Stromal cell of bone marrow (primary cell): ENCODE measurements at regions not wholly inside any gene's neighbourhood (a gene's known extent, or its start where the extent isn't known, plus 50 kb on each side); places are given as distances from the start of the nearest gene placed in this dataset.

Experiments used
- DNase-seq: peaks from one replicate; pipeline ENCODE4 v3.0.0-alpha.2; 2012; ENCODE audit warnings: low read depth

DNA sequence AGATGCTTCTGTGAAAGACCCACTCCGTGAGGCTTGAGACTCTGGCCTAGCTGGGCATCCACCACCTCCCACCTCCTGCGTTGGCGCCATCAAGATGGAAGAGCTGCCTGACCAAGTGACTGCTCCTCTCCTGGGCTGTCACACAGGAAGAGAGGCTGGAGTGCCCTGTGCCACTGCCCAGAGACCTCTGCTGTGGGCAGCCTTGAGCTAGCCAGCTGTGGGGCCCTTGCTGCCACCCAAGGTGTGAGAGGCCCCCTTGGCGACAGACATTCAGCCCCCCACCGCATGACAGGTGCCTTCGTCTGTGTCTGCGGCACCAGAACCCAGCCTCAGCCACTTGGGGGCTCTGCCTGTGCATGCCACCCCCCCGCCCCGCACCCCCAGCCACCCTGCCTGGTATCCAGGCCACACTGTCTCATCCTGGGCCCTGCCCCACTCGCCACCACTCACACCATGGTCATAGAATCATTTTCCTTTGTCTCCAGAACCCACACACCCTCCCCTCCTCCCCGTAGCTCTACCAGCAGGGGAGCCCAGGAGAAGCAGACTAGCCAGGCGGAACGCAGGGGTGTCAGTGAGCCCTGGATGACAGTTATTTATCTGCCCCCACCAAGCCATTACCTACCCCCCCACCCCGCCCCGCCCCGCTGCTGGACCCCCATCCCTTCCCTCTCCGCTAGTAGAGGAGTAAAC, 120.9 kb upstream of the LHX1 start:
- no peak for DNase-seq

DNA sequence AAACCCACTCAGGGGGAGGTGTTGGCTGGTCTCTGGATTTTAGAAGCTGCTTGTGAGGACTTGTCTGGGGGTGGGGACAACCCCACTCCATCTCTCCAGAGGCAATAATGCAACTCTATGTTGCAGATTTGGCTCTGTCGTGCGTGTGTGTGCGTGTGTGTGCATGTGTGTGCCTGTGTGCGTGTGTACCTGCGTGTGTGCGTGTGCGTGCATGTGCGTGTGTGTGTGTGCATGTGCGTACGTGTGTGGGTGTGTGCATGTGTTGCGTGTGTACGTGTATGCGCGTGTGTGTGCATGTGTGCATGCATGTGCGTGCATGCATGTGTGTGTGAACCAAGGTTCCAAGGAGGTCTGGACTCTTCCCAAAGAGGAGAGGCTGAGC, 120.4 kb upstream of the LHX1 start:
- DNase-seq = no peak

DNA sequence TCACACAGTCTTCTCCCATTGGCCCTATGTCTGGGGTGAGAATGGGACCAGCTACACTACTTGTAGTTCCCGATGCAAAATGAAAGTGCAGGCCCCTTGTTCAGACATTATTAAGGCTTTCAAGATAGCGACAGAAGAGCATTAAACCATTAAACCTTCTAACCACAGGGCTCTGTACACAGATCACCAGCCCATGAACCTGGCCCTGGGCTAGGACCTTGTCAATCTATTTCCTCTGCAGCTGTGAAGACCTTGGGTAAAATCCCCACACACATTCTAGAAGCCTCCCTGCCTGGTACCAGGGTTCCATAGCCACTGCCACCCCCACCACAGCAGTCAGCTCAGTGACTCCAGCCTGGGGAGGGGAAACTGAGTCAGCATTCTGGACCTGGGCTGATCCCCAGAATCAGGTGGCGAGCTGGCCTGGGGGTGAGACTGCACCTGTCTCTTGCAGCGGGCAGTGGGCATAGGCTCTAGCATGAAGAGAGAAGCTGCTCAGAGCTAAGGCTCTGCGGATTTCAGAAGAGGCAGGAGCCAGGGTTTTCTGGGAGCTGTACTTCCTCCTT, 119.7 kb upstream of the LHX1 start:
- DNase-seq = no peak

DNA sequence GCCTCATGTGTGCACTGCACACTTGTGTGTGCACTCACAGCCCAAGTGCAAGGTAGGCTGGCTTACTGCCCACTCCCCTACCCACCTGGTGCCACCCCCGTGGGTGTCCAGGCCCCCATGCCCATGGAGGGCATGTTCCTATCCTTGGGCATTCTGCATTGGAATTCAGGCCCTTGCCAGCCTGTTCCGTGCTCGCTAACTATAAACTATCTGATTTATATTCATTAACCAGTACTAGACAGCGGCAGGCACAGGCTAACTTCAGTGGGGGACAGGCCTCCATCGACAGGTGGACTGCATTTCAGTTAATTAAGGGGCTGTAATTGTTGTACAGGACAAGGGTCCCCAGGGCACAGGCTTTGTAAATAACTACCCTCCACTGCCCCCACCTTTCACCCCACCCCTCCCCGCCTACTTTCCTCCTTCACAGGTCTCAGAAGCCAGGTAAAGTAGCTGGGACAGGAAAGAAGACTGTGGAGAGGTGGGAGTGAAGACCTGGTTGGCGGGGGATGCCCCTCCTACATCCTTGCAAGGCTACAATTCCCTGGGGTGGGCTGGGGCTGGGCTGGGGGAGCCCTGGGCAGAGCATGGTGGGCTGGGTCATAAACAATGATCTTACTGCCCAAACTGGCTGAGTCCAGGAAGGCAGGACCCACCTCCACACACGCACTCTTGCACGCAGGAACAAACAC, 119.0 kb upstream of the LHX1 start:
- DNase-seq = no peak

DNA sequence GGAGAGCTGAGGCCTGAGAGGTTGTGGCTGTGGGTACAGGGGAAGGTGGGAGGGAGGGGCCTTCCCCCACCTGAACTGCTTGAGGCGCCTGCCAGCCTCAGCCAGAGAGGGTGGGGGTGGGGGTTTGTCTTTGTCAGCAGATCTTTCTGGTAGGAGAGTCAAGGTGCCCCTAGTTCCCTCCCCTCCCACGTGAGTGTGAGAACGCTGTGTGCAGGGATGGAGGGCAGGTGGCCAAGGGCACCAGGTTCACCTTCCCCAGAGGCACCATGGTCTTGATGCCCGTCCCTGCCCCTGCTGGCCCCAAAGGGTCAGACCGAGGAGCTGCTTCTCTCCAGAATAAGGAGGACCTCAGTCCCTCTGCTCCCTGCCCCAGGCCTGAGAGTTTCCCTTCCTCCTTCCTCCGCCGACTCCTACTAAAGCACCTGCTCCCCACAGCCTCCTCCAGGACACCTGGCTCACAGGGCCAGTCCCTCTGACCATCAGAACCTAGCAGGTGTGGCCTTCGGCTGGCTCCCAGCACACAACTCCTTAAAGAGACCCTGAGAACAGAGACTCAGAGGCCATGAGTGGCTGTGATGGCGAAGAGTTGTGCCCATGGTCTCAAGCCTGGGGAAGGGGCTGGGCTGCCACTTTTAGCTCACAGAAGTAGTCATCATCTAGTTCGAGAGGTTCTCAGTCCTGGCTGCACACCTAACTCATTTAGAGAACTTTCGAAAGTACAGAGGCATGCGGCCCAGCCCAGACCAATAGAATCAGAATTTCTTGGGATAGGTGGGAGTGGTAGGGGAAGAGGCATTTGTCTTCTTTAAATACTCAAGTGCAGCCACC, 113.2 kb upstream of the LHX1 start:
- DNase-seq = no peak

DNA sequence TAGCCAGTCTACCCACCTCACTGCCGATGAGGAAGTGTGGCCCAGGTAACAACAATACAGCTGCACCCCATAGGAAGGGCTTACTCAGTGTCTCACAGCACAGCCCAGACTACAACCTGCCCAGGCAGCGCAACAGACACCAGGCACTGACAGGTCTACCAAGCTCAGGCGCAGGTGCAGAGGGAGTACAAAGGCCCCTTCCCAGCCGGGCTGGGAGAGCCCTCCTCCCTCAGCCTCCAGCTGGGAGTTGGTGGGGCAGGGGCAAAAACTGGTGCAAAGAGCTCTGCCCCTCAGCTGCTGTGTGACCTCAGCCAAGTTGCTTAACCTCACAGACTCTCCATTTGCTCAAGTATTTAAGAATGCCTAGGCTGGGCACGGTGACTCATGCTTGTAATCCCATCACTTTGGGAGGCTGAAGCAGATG, 112.6 kb upstream of the LHX1 start:
- no peak for DNase-seq

DNA sequence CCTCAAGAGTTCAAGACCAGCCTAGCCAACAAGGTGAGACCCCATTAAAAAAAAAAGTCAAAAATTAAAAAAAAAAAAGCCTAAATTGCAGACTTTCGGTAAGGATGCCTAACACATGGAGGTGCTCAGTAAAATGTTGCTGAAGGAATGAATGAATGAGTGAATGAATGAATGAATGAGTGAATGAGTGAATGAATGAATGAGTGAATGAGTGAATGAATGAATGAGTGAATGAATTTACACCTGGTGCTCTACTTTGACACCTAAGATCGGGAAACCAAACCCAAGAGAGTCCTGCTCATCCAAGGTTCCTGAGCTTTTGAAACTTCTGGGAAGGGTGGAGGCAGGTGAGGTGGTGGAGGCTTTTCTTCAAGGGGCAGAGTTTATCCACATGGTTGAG, 112.2 kb upstream of the LHX1 start:
- DNase-seq = no peak

DNA sequence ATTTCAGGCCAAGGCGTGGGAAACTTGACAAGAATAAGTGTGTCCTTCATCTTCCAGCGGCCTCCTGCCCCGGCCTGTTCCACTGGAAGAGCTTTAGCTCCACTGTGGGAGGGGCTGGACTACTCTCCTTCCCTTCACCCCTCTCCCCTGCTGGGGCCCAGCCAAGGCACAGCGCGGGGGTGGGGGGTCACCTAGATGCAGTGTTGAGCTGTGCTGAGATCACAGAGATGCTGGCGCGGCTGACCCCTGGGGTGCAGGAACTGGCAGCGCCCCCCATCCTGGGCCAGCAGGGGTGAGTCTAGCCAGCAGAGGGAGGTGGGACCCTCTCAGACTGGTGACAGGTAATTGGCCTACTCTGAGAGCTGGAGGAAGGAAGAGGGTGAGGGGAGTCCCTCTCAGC, 111.8 kb upstream of the LHX1 start:
- DNase-seq = no peak

DNA sequence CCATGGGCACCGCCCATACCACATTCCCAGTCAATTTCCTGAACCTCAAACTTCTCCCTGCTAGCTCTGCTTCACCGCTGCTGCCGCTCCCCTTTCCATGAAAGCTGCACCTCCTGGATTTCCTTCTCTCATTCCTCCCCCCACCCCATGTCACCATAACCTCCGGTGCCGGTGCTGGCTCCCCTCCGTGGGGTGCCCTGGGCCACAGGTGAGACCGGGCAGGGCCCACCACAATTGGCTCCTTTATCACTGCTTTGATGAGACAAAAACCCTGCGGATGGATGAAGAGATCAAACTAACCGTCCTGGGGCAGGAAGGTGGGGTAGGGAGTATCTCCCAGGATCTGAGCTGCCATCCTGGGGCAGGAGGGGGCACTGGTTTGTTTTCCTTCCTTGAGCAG, 111.3 kb upstream of the LHX1 start:
- no peak for DNase-seq

DNA sequence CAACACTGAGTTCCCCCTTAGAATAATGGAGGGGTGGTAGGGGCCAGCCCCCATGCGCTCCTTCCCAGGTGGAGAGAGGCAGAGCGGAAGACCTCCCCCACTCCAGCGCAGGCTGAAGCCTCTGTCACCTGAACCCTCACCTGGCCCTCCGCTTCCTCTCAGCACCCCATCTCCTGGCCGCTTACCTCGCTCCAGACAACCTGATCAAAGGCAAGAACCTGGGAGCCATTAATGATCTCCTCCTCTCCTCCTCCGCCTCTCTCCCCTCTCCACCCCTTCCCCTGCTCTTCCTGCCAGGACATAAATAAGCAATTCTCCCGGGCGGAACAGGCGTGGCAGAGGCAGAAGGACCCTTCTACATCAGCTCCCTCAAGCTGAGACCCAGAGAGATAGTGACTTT, 110.2 kb upstream of the LHX1 start:
- DNase-seq = no peak

DNA sequence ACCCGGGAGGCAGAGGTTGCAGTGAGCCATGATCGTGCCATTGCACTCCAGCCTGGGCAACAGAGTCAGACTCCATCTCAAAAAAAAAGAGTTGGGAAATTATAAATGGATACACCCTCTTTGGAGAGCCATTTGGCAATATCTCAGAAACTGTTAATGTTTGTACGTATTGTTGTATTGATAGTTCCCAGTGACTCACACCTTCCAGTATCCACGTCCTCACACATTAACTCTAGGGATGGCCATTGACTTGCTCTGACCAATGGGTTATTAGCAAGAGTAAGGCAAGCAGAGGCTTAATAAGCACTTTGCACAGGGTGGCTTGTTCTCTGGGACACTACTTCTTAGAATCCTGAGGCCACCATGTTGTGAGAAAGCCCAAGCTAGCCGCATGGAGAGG, 107.6 kb upstream of the LHX1 start:
- DNase-seq = no peak

DNA sequence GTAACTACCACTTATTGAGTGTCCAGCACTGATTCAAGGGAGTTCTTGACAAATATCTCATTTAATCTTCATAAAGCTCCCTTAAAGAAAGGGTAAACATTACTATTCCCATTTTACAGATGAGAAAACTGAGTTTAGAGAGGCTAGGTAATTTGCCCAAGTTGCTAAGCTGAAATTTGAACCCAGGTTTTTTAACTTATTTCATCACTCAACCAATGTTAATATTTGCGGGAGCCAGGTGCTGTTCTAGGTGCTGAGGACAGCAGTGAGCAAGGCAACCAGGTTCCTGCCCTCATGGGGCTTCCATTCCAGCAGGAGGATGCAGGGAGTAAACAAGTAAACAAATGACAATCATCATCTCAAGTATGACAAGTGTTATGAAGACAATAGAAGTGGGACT, 104.0 kb upstream of the LHX1 start:
- DNase-seq = no peak

DNA sequence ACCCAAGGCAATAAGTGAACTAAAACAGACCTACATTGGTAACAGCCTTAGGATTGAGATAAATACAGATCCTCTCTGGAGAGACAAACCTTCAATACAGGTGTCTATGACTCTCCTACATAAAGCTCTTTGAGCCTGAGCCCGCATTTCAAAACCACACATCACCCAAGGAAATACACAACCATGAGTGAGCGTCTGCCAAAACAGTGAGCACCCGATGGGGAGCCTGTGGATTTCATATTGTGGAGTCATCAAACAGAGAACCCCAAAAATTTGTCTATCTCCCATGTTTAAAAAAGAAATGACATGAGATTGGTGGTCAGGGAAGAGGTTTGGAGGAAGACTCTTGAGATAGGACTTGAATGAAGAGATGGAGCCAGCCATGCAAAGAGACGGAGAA, 102.2 kb upstream of the LHX1 start:
- no peak for DNase-seq

DNA sequence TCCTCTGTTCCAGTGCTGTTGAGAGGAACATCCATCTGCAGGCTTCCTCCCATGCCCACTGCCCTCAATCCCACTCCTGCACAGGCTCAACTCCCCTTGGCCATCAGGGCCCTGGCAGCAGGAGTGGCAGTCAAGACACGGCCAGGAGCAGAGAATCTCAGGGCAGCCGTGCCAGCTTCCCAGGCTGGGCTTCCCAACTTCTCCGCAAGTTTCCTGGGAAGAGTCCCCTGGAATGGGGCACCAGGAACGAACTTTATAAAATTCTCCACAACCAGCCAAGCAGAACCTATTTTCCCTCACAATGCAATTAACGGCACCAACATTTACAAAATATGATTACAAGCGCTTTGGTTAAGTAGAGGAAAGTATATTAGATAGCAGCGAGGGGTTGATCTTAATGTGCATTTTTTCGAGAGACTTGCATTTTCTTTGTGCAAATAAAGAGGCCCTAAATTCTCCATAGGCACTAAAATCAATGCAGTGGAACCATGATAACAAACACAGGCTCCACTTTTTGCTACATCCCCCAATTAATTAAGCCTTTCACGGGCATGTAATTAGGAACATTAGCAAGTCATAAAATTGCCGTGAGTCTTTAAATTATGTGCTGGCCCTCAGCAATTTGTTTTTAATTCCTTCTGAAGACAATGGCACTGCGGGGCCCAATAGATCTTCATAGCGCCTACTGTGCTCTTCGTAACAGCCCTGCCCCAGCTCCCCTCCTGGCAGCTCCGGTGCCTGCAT, 99.9 kb upstream of the LHX1 start:
- no peak for DNase-seq

DNA sequence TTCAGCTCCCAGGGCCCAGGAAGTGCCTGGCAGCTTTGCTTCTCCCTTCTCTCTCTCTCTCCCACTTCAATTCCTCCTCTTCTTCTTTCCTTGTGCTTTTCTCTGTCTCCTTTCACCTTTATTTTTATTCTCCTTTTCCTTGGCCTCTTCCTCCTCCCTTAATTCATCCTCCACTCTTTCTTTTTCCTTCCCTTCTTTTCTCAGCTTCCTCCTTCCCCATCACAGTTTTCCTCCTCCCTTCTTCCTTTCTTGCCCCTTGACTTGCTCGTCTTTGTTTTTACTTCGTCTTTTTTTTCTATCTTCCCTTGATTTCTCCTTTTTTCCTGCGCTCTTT, 99.4 kb upstream of the LHX1 start:
- no peak for DNase-seq

DNA sequence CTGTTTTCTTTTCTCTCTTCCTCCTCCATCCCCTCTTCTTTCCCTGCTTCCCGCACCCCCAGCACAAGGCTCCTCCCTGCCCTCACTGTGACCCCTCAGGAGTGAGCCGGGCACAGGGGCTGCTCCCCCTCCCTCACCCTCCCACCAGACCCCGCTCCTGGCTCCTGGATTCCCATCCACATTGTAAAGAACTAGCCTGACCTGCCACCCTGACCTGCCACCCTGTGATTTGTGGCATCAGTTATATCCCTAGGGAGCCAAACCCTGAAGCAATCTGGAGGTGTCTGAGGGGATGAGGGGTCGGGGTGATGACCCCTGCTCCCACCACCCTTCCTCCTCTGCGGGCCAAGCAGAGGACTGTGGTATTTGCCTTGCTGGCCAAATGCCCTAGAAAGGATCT, 98.0 kb upstream of the LHX1 start:
- no peak for DNase-seq

DNA sequence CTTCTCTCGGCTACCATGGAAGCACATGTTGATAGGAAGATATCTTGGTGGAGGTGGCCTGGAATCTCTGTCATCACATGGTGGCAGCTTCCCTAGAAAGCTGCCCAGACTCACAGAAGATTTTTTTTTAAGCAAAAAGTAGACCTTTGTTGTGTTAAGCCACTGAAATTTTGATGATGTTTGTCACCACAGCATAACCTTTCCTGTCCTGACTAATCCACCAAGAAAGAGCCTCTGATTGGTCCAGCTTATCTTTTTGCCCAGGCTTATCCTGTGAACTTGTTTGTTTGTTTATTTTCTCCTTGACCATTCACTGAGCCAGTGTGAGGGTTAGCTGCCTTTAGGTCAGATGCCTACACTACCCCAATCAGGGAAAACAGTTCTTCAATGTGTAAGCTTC, 96.5 kb upstream of the LHX1 start:
- DNase-seq = no peak

DNA sequence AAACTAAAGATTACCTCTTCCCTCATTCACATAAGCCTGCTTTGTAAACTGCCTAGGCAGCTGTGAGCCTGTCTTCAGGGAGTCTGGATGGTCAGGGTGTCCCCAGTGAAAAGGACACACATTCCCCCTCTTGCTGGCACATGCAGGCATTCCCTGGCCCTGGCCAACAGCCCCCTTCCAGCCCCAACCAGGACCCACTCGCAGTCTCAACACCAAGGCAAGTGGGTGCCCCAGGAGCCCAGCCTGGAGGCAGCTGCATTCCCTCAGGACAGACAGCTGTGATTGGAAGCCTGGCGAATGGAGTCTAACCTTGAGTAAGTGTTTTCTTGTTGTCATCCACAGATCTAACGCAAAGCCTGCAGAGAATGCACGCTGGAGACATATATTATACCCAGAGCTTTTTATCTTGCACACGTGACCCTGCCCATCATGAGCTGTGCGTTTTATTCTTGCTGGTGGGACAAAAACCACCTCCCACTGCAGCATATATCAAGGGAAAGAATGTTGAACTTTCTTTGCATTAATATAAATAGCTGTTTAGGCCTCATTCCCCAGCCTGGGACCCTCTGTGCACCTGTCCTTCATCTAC, 95.0 kb upstream of the LHX1 start:
- DNase-seq = no peak

DNA sequence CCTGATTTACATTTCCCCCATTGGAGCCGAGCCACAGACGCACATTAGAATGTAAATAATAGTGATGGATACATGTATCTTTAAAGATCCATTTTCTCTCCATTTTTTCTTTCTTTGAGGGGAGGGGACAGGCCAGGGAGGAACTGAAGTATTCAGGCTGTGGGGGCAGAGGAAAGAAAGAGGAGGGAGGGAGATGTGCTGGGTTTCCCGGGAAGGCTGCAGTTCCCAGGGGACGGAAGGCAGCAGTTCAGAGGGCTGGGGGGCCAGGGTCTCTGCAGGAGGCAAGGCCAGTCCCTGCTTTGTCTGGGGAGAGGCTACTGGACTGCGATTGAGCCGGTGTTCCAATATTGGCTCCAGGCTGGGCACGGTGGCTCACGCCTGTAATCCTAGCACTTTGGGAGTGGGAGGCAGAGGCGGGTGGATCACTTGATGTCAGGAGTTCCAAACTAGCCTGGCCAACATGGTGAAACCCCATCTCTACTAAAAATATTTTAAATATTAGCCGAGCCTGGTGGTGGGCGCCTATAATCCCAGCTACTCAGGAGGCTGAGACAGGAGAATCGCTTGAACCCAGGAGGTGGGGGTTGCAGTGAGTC, 94.2 kb upstream of the LHX1 start:
- no peak for DNase-seq

DNA sequence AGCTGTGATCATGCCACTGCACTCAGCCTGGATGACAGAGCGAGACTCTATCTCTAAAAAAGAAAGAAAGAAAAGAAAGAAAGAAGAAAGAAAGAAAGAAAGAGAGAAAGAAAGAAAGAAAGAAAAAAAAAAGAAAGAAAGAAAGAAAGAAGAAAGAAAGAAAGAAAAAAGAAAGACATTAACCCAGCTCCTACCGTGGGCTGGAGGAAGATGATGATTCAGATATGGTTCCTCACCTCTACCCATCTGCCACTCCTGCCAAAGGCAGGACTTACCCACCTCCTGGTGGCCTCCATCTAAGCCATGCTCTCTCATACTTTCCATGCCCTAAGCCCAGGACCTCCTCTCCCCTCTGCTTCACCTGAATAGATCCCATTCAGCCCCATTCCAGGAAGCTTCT, 93.3 kb upstream of the LHX1 start:
- no peak for DNase-seq

DNA sequence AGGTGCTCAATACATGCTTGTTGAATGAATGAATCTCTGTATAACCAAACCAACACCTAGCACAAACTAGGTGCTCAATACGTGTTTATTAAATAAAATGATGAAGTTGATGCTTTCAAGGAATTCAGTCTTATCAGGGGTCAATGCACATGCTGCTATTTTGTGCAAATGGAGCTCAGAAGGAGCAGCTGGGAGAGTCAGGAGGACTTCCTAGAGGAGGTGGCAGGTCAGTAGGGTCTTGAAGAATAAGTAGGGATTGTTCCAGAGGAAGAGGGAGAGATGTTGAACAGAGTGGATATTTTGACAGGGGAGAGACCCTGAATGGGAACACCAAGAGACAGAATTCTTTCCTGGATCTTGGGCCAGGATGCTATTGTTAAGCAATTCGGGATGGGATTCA, 92.7 kb upstream of the LHX1 start:
- DNase-seq = no peak

DNA sequence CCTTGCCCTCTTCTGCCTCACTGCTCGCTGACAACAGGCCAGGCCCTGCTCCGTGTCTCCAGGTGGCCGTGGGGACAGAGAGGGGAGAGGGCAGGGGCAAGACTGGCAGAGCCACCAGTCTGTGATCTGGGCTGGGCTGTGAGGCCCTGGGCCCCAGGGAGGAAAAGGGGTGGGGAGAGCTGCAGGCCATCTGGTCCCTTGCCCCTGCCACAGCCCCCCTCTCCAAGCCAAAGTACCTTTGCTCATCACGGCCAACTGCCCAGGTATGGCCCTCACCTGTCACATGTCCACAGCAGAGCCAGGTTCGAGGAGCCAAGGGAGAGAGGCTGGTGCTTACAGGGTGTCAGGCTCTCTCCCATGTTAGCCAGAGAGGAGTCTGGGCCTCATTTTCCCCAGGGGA, 91.4 kb upstream of the LHX1 start:
- DNase-seq = no peak
